ENCODE measurements at regions not wholly inside any gene's neighbourhood (a gene's known extent, or its start where the extent isn't known, plus 50 kb on each side); places are given as distances from the start of the nearest gene placed in this dataset.

GRCh38 chr22:47786650-47787290 lies 1024.3 kb downstream of the TBC1D22A start:
- Histone ChIP-seq H3K36me3 (ENCODE audit: insufficient read depth, low read depth, low read length) (no peaks in the 10 kb centered on the region), H3K27ac (ENCODE audit: low read length) (no peak overlapping the region), H3K4me3 (ENCODE audit: low read length) (no peak overlapping the region), H3K9me3 (ENCODE audit: insufficient read depth, low read depth, low read length) (peaks cover 4% of the 10 kb centered on the region; the same call in 1 of the 2 replicates), H3K27me3 (ENCODE audit: insufficient read depth, low read length) (no peaks in the 10 kb centered on the region), H3K9ac (ENCODE audit: low read depth, low read length) (no peak overlapping the region), H3K4me1 (ENCODE audit: insufficient read depth, low read length) (no peaks in the 10 kb centered on the region; the same call in 1 of the 2 replicates)

- H3K4me3 ChIP-seq (ENCODE audit: low read length): no peak overlapping the region
- H3K4me1 ChIP-seq (ENCODE audit: insufficient read depth, low read length): no peaks in the 10 kb centered on the region; the same call in 1 of the 2 replicates
- H3K27me3 ChIP-seq (ENCODE audit: insufficient read depth, low read length): no peaks in the 10 kb centered on the region
- no peak overlapping the region for H3K27ac ChIP-seq (ENCODE audit: low read length)
- H3K9ac ChIP-seq (ENCODE audit: low read depth, low read length): no peak overlapping the region
- peaks cover 4% of the 10 kb centered on the region; the same call in 1 of the 2 replicates for H3K9me3 ChIP-seq (ENCODE audit: insufficient read depth, low read depth, low read length)
- H3K36me3 ChIP-seq (ENCODE audit: insufficient read depth, low read depth, low read length): no peaks in the 10 kb centered on the region
Measured at GRCh38 chr22:47784991-47785390, 1022.5 kb downstream of the TBC1D22A start.

- H3K9ac ChIP-seq (ENCODE audit: low read depth, low read length): no peak overlapping the region
- no peaks in the 10 kb centered on the region for H3K27me3 ChIP-seq (ENCODE audit: insufficient read depth, low read length)
- H3K36me3 ChIP-seq (ENCODE audit: insufficient read depth, low read depth, low read length): no peaks in the 10 kb centered on the region
- H3K4me1 ChIP-seq (ENCODE audit: insufficient read depth, low read length): no peaks in the 10 kb centered on the region; the same call in 1 of the 2 replicates
- peaks cover 4% of the 10 kb centered on the region; the same call in 1 of the 2 replicates for H3K9me3 ChIP-seq (ENCODE audit: insufficient read depth, low read depth, low read length)
- H3K4me3 ChIP-seq (ENCODE audit: low read length): no peak overlapping the region
- no peak overlapping the region for H3K27ac ChIP-seq (ENCODE audit: low read length)
Measured at GRCh38 chr22:47784367-47784983, 1022.0 kb downstream of the TBC1D22A start.

- Histone ChIP-seq H3K27ac (ENCODE audit: low read length) (no peak overlapping the region), H3K4me3 (ENCODE audit: low read length) (no peak overlapping the region), H3K4me1 (ENCODE audit: insufficient read depth, low read length) (no peaks in the 10 kb centered on the region), H3K36me3 (ENCODE audit: insufficient read depth, low read depth, low read length) (no peaks in the 10 kb centered on the region), H3K27me3 (ENCODE audit: insufficient read depth, low read length) (no peaks in the 10 kb centered on the region), H3K9me3 (ENCODE audit: insufficient read depth, low read depth, low read length) (peaks cover 4% of the 10 kb centered on the region; the same call in 1 of the 2 replicates), H3K9ac (ENCODE audit: low read depth, low read length) (no peak overlapping the region)
Measured at GRCh38 chr22:47783433-47784366, 1021.2 kb downstream of the TBC1D22A start.

- no peaks in the 10 kb centered on the region for H3K27me3 ChIP-seq (ENCODE audit: insufficient read depth, low read length)
- peaks cover 4% of the 10 kb centered on the region; the same call in 1 of the 2 replicates for H3K9me3 ChIP-seq (ENCODE audit: insufficient read depth, low read depth, low read length)
- H3K9ac ChIP-seq (ENCODE audit: low read depth, low read length): no peak overlapping the region
- no peak overlapping the region for H3K4me3 ChIP-seq (ENCODE audit: low read length)
- H3K36me3 ChIP-seq (ENCODE audit: insufficient read depth, low read depth, low read length): no peaks in the 10 kb centered on the region
- no peak overlapping the region for H3K27ac ChIP-seq (ENCODE audit: low read length)
- H3K4me1 ChIP-seq (ENCODE audit: insufficient read depth, low read length): no peaks in the 10 kb centered on the region
Measured at GRCh38 chr22:47782328-47783075, 1020.1 kb downstream of the TBC1D22A start.

GRCh38 chr22:47781427-47782111 lies 1019.1 kb downstream of the TBC1D22A start:
- H3K4me1 ChIP-seq (ENCODE audit: insufficient read depth, low read length): no peaks in the 10 kb centered on the region
- no peak overlapping the region for H3K27ac ChIP-seq (ENCODE audit: low read length)
- H3K9me3 ChIP-seq (ENCODE audit: insufficient read depth, low read depth, low read length): peaks cover 4% of the 10 kb centered on the region; the same call in 1 of the 2 replicates
- H3K27me3 ChIP-seq (ENCODE audit: insufficient read depth, low read length): no peaks in the 10 kb centered on the region
- no peaks in the 10 kb centered on the region for H3K36me3 ChIP-seq (ENCODE audit: insufficient read depth, low read depth, low read length)
- H3K9ac ChIP-seq (ENCODE audit: low read depth, low read length): no peak overlapping the region
- H3K4me3 ChIP-seq (ENCODE audit: low read length): no peak overlapping the region

- no peaks in the 10 kb centered on the region for H3K36me3 ChIP-seq (ENCODE audit: insufficient read depth, low read depth, low read length)
- no peak overlapping the region for H3K9ac ChIP-seq (ENCODE audit: low read depth, low read length)
- H3K27ac ChIP-seq (ENCODE audit: low read length): no peak overlapping the region
- peaks cover 4% of the 10 kb centered on the region; the same call in 1 of the 2 replicates for H3K9me3 ChIP-seq (ENCODE audit: insufficient read depth, low read depth, low read length)
- no peaks in the 10 kb centered on the region for H3K27me3 ChIP-seq (ENCODE audit: insufficient read depth, low read length)
- no peak overlapping the region for H3K4me3 ChIP-seq (ENCODE audit: low read length)
- no peaks in the 10 kb centered on the region for H3K4me1 ChIP-seq (ENCODE audit: insufficient read depth, low read length)
Measured at GRCh38 chr22:47781024-47781423, 1018.6 kb downstream of the TBC1D22A start.

- Histone ChIP-seq H3K27ac (ENCODE audit: low read length) (no peak overlapping the region), H3K4me3 (ENCODE audit: low read length) (no peak overlapping the region), H3K27me3 (ENCODE audit: insufficient read depth, low read length) (no peaks in the 10 kb centered on the region), H3K4me1 (ENCODE audit: insufficient read depth, low read length) (peaks cover 3% of the 10 kb centered on the region; the same call in 1 of the 2 replicates), H3K36me3 (ENCODE audit: insufficient read depth, low read depth, low read length) (no peaks in the 10 kb centered on the region), H3K9ac (ENCODE audit: low read depth, low read length) (no peak overlapping the region), H3K9me3 (ENCODE audit: insufficient read depth, low read depth, low read length) (peaks cover 2% of the 10 kb centered on the region; the same call in 1 of the 2 replicates)
Measured at GRCh38 chr22:47780281-47780875, 1017.9 kb downstream of the TBC1D22A start.

GRCh38 chr22:47779474-47779873 lies 1017.0 kb downstream of the TBC1D22A start:
- Histone ChIP-seq H3K27ac (ENCODE audit: low read length) (no peak overlapping the region), H3K4me1 (ENCODE audit: insufficient read depth, low read length) (peaks cover 3% of the 10 kb centered on the region; the same call in 1 of the 2 replicates), H3K9me3 (ENCODE audit: insufficient read depth, low read depth, low read length) (no peaks in the 10 kb centered on the region)

GRCh38 chr22:47778160-47778658 lies 1015.8 kb downstream of the TBC1D22A start:
- peaks cover 8% of the 10 kb centered on the region; the same call in 1 of the 2 replicates for H3K4me1 ChIP-seq (ENCODE audit: insufficient read depth, low read length)
- H3K27me3 ChIP-seq (ENCODE audit: insufficient read depth, low read length): no peaks in the 10 kb centered on the region
- H3K4me3 ChIP-seq (ENCODE audit: low read length): no peak overlapping the region
- no peaks in the 10 kb centered on the region for H3K36me3 ChIP-seq (ENCODE audit: insufficient read depth, low read depth, low read length)
- no peak overlapping the region for H3K9ac ChIP-seq (ENCODE audit: low read depth, low read length)
- no peaks in the 10 kb centered on the region for H3K9me3 ChIP-seq (ENCODE audit: insufficient read depth, low read depth, low read length)
- H3K27ac ChIP-seq (ENCODE audit: low read length): no peak overlapping the region

More at GRCh38 chr22:47779474-47779873, 1017.0 kb downstream of the TBC1D22A start:
- no peak overlapping the region for H3K4me3 ChIP-seq (ENCODE audit: low read length)
- no peaks in the 10 kb centered on the region for H3K27me3 ChIP-seq (ENCODE audit: insufficient read depth, low read length)
- no peak overlapping the region for H3K9ac ChIP-seq (ENCODE audit: low read depth, low read length)
- H3K36me3 ChIP-seq (ENCODE audit: insufficient read depth, low read depth, low read length): no peaks in the 10 kb centered on the region

Measured in iPS-20b (cell line).